Right lobe of liver (tissue), 4 donors: ENCODE measurements at regions not wholly inside any gene's neighbourhood (a gene's known extent, or its start where the extent isn't known, plus 50 kb on each side); places are given as distances from the start of the nearest gene placed in this dataset.
"Not testable (repeated sequence)": the region's sequence is repeated elsewhere in the genome, so short reads cannot be mapped to it uniquely, and the experiment has no call there.

Experiments
- CTCF ChIP-seq, 4 donors: fragments of 200-600 bp in 3 of 4; fragments of 450-650 bp in 1 of 4; IDR thresholded peaks; one replicate each; pipeline versions ENCODE4 v1.5.1 to v1.8.0; 2016 to 2022; ENCODE audit warnings: antibody characterized with exemption in 4 of 4, mild to moderate bottlenecking in 2 of 4
- POLR2A ChIP-seq: fragments of 450-650 bp; IDR thresholded peaks from one replicate; pipeline ENCODE4 v1.6.1; 2017; ENCODE audit warnings: antibody characterized with exemption, mild to moderate bottlenecking
- donor health status: DM: no; HTN: no; CAD: no.
- donor health status: DM: no; HTN: no; CAD: no.
- donor health status: DM: no; HTN: yes; CAD: no.

GRCh38 chr17:77837072-77837471 is 121.4 kb upstream of the TNRC6C start:
- TF ChIP-seq CTCF (IDR thresholded peaks at IDR 0.05); POLR2A: not testable (repeated sequence)
